HS-5 (cell line): ENCODE measurements at regions not wholly inside any gene's neighbourhood (a gene's known extent, or its start where the extent isn't known, plus 50 kb on each side); places are given as distances from the start of the nearest gene placed in this dataset.
"Not testable (repeated sequence)": the region's sequence is repeated elsewhere in the genome, so short reads cannot be mapped to it uniquely, and the experiment has no call there.

Source experiments
- DNase-seq: peaks from one replicate; pipeline ENCODE4 v3.0.0-alpha.2; 2012; ENCODE audit warnings: low read depth

DNA sequence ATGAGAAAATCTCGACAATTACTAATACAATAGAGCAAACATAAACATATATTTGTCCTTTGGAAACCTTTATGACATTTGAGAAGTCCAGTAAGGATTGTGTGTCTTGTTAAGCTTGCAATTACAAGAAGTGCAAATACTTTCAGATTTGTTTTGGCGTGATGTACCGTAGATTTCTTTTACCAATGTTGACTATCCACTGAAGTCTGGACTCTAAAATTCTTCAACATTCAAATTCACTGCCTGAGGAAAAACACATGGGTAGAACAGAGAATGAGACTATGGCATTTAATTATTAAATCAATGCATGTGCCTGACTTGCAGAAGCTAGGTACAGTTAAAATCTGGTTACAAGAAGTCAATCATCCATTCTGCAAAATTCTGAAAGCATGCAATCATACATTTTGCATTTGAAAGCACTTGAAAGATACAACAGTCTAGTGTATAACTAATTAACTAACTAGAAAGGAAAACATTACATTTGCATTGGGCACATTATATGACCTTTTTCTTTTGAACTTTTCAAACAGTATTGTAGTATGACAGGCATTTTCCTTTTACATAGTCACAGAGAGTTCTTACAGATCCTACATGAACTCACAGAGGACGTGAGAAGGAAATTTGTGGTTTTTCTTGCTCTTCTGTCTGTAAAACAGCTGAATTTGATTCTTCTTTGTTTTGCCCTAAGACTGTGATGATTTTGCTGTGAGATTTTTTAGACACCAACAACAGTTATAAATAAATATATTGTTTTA, 511.1 kb upstream of the ADGRL4 start:
- no peak for DNase-seq

DNA sequence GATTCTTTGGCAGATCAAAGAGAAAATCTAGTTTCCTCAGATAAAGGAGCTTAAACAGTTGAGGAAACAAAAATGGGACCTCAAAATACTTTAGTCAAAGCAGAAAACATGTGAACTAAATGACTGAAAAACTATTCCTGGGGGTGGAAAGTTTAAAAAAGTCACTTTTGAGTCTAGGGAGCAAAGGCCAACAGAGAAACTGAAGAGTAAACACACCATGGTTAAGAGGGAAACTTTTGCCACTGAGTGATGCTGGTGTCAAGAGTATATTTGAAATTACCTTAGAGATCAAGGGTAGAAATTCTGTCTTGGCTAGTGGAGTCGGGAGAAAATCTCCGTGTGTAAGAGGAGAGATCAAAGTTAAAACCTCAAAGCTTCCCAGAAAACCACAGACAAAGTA, 501.2 kb upstream of the ADGRL4 start:
- no peak for DNase-seq

DNA sequence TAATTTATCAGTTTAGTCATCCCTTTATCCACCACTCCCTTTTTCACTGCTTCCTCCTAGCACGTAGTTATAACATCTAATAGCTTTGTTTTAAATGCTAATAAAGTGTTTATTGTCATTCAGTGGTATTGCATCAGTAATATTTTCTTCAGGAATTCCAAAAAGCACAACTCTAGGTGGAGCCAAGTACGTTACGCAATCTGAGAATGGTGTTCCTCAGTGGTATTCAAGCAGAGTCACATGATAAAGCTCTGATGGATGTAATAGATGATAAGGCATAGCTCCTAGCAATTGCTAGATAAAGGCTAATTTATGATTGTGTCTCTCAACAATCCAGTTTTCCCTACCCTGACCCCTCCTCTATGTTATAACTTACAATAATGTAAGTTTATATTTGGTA, 494.6 kb upstream of the ADGRL4 start:
- DNase-seq: no peak

DNA sequence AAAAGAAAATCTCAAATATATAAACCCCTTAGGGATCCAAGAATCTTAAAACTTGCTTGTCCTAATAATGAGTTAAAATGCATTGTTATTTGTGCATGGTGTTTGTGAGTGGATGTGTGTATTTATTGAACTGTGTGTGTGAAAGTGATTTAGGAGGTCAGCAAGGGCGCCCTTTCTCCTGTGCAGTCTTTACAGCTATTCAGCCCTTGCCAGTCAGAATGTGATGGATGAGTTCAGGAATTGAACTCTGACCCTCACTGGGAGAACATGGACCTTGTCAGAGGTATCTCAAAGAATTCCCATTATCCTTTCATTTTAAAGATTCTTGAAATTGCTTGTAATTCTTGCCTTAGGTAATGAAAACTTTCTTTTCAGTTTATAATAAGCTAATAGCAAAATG, 493.0 kb upstream of the ADGRL4 start:
- DNase-seq: no peak

DNA sequence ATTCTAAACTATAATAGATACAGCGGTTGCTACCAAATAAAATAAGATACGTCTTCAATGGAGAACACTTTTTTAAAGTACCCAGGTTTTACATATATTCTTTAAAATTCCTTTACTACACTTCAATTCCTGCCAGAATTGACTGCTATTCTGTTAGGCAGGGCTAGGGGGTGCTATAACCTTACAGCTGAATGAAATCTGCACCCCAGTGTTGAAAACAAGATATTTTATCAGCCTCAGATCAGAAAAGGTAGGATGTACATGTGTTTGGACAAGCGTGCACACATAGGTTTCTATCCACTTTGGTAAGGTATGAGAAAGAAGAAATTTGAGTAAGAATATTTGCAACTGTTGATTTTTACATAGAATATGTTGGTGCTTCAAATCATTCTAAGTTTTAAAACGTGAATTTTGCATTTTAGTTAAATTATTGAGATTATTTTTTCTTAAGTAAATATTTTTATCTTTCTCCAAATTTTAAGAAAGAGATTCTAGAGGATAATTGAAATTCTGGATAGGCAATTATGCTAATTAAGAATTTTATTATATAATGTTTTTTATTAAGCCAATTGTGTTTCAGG, 490.8 kb upstream of the ADGRL4 start:
- peak; percentile 16 for DNase-seq

DNA sequence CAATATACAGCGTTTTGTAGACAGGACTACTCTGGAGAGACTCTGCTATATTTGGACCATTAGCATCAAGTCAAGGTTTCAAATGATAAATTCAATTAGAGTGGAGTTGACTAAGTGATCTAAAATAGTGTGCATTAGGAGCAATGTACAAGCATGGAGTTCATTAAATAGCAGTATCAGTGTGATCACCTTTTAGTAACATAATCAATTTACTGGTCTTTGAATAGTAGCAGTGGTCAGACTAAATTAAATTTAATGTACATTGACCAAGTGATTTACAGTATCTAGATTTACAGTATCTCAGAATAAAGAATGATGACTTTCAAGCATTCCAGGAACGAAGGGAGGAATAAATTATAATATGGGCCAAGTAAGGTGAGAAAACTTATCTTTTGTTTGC, 489.6 kb upstream of the ADGRL4 start:
- no peak for DNase-seq

DNA sequence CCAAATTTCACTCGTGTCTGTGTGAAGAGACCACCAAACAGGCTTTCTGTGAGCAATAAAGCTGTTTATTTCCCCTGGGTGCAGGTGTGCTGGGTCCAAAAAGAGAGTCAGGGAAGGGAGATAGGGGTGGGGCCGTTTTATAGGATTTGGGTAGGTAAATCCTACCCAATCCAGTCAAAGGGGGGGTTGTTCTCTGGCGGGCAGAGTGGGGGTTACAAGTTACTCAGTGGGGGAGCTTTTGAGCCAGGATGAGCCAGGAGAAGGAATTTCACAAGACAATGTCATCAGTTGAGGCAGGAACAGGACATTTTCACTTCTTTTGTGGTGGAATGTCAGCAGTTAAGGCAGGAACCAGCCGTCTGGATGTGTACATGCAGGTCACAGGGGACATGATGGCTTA, 487.2 kb upstream of the ADGRL4 start:
- DNase-seq: not testable (repeated sequence)

DNA sequence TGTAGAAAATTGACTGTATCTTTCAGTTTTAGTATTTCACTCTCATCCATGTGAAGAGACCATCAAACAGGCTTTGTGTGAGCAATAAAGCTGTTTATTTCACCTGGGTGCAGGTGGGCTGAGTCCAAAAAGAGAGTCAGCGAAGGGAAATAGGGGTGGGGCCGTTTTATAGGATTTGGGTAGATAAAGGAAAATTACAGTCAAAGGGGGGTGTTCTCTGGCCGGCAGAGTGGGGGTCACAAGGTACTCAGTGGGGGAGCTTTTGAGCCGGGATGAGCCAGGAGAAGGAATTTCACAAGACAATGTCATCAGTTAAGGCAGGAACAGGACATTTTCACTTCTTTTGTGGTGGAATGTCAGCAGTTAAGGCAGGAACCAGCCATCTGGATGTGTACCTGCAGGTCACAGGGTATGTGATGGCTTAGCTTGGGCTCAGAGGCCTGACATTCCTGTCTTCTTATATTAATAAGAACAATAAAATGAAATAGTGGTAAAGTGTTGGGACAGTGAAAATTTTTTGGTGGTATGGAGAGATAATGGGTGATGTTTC, 482.1 kb upstream of the ADGRL4 start:
- not testable (repeated sequence) for DNase-seq

DNA sequence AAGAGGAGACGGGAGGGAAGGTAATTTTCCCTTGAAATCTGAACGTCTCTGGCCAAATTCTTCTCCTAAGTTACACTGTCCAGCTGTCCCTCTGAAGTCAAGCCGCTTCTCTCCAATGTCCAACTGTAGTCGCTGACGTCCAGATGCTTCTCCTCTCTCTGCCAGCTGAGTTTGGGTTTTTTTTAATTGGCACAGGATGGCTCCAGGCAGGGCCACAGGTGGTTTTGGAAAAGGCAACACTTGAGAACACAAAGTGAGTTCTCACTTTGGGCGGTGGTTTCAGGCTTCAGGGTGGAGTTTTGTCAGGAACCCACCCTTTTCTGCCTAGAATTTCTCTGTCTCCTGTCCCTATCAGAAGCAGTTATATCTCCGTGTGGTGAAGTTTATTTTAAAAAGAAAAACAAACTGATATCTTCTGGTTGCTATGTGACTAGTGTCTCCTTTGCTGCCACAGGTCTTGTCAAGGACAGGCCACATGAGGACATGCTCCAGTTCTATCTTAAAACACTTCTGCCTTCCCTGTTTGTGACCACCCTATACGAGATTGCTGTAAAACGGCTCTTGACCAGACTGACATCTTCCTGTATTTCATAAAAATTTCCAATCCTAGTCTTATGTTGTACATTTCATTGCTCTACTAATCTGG, 472.3 kb upstream of the ADGRL4 start:
- DNase-seq: no peak

DNA sequence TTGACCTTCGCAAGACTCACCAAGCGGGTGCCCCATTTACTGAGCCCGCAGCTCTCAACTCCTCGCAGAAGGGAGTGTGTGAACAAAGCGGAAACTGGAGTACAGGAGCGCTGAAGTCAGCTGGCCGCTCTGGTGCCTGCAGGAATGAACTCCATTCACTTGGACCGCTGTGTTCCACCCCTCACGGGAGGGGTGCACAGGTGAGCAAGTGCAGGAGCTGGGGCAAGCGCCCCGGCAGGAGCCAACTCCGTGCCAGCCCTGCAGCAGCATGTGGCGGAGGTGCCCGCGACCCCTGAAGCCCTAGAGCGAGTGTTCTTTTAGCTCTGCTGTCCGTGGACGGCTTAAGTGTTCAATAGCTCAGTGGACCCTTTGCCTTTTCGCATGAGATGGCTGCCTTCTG, 471.6 kb upstream of the ADGRL4 start:
- DNase-seq: no peak

DNA sequence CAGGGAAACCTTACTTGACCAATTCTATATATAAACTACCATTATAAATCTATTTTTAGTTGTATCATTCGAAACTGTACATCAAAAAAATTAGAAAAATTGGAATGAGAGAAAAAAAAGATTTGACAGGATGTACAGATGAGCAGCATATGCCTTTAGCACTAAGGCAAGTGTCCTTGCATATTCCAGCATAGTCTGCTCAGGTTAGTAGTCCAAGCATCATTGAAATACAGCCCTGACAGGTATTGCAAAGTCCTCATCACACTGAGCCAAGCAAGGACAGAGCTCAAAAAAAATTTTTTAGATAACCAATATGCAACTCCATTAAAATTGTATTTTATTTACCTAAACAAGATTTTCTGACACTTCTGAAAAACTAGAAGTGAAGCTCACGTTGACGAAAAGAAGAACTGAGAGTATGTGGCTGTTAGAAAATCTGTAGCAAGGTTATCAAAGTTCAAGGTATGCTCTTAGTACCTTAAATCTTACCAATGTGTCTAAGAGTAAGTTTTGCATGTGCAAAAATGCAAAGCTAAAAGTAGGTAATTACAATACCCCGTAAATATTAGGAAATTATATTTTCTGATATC, 465.6 kb upstream of the ADGRL4 start:
- no peak for DNase-seq

DNA sequence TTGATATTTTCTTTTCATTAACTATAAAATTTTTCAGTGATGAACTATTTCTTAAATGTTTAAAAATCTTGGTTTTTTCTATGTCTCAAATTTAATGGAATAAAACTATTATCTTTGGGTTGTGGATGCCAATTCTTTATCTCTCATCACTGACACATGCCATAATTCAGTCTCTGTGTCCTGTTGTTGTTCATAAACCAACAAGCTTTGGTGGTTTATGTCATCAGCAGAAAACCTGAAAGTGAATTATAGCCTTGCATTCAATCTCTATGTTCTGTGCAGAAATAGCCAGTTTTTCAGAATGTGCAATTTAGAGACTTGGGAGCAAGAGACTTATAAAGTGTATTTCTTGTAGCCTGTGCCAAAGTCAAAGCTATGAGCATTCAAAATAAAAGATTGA, 462.6 kb upstream of the ADGRL4 start:
- DNase-seq: no peak

DNA sequence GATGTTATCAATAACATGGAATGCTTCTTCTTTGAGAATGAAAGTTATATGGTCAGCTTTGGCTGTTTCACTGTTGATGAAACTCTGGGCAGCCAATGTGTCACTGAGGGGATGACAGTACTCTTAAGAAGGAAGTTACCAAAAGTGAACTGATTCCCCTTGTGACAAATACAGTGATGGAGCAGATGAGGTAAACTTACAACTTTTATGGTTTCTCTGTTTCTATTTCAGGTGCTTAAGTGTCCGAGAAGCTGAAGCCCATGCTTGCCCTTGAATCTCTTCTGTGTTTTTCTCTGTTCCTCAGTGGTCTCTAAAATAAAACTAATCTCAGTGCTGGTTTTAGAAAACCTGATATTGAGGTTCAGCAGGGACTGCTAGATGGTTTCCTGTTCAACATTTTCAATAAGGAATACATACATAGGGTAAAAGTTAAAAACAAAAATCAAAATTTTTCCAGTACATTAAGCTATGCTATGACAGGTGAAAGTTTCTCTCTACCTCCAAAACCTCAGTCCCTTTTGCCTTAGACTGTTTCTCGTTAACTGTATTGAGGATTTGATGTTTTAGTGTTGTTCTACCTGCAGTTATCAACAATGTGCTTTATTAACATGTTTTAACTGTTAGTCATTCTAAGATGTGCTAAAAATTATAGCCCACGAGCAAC, 454.4 kb upstream of the ADGRL4 start:
- no peak for DNase-seq

DNA sequence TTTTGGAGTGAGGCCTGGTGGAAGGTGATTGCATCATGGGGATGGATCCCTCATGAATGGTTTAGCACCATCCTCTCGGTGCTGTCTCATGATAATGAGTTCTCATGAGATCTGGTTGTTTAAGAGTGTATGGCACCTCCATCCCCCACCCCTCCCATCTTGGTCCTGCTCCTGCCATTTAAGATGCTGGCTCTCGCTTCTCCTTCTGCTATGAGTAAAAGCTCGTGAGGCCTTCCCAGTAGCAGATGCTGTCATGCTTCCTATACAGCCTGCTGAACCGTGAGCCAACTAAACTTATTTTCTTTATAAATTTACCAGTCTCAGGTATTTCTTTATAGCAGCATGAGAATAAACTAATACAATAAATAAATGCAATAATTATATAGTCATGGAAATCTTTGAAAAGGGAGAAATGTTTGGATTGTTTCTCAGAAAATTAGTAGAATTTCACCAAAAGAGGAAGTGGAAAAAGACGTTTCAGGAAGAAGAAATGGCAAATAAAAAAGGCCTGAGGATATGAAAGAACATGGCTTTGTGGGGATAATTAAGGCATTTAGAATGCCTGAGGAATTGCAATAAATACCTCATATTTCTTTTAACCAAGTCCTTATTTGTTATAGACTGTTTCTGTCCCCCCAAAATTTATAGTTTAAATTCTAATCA, 451.2 kb upstream of the ADGRL4 start:
- DNase-seq: no peak

DNA sequence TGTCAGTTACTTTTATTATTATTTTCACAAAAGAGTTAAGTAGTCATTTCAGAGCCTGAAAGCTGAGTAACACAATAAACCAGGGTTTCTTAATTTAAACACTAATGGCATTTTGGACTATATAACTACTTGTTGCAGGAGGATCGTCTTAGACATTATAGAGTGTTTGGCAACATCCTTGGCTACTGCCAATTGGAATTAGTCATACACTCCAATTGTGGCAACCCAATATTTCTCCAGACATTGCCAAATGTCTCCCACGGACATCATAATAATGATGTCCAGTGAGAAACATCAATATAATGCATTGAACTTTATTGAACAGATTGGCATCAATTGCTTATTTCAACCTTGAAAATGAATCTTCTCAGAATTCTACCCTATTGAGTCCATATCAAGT, 441.9 kb upstream of the ADGRL4 start:
- peak; percentile 5 for DNase-seq

DNA sequence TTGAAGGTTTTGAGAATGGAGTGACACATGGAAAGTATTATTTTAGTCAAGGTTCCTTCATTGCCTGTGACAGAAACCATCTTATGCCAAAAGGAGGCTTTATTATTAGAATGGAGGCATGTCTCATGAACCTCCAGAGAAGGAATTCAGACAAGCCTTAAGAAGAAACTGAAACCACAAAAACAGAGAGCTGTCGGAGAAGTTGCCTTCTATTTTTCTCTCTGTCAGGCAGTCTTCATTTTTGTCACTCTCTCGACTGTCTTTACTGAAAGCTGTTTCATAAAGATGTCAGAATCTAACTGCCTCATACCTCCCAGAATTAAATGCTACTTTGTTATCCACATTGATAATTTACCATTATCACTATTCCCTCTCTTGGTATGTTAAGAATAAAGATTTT, 434.7 kb upstream of the ADGRL4 start:
- no peak for DNase-seq

DNA sequence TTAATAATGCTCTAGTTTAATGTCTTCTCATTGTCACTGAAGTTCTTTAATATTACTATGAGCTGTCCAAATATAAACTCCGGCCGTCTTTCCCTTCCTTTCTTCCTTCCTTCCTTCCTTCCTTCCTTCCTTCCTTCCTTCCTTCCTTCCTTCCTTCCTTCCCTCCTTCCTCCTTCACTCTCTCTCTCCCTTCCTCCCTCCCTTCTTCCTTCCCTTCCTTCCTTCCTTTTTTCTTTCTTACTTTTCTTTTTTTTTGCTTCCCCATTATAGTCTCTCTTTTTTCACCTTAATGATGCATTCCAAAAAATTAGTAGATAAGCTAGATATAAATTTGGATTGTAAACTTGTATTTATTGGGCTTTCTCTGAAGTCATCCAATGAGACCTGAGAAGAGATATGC, 431.0 kb upstream of the ADGRL4 start:
- DNase-seq: no peak

DNA sequence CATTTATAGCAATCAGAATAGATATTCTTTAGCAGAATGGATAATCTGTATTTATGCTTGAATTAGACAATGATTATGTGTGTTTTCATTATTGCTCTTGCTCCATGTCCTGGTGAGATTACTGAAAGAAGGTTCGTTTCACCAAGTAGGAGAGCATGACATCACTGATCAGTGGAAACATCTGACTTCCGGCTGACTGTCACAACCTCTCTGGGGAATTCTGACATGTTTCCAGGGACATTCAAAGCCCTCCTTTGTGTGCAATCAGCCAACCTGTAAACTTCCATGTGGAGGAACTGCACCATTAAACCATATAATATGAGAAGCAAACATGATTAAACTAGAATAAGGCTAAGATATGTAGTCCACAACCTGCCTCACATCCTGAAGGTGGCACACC, 424.8 kb upstream of the ADGRL4 start:
- DNase-seq: no peak

DNA sequence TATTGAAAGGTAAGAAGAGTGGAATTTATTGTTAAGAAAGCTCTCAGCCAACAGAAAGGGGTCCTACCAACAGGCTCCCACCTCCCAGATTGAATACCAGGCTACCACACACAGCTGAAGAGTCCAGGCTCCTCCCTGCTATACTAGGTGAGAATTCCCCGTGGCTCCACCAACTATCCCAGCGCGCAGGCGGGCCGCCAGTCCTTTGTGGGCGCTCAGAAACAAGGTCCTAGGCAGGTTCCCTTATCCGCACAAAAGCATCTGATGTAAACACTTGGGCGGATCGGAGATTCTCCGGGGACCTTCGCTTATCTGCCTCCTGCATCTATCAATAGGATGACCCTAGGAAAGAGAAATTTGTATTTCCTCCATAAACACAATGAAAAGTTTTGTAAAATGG, 423.9 kb upstream of the ADGRL4 start:
- no peak for DNase-seq

DNA sequence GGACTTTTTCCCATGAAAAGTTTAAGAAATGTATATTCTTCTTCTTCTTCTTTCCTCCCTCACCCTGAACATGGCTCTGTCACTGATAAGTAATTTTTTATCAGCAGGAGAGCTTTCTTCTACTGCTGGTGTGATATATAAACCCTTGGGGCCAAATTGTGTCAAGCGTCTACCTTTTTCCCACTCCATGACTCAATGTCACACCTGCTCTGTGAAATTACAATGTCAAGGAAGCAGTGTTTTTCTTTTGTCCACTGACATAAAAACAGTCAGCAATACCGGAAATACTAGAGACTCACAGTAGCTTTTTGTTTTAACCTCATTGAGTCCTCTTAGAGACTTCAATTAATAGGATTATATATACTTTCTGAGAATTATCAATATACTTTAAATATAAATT, 416.2 kb upstream of the ADGRL4 start:
- no peak for DNase-seq

DNA sequence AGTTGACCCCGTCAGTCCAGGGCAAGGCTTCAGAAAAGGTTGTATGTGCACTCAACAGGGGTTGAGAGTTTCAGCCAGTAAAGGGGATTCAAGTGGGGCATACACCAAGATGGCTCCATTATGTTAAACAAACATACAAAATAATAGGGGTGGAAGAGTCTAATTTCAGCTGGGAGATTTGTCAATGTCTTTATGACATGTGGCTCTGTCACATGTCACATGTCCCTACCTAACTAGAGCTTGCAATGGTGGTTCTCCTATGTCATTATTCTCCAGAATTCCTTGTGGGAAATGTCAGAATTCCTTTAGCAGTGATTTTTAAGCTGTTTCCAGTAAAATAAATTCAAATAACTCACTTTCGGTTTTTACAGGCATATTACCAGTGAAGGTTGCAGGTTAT, 392.0 kb upstream of the ADGRL4 start:
- no peak for DNase-seq

DNA sequence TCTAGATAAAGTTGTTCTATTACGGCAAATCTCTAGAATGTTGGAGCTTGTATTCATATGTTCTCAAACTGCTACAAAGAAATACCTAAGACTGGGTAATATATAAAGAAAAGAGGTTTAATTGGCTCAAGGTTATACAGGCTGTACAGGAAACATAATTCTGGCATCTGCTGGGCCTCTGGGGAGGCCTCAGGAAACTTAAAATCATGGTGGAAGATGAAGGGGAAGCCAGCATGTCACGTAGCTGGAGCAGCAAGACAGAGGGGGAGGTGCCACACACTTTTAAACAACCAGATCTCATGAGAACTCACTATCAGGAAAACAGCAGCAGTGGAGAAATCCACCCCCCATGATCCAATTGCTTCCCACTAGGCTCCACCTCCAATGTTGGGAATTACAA, 390.4 kb upstream of the ADGRL4 start:
- no peak for DNase-seq
